Heart right ventricle (tissue), 16 donors: ENCODE measurements at regions not wholly inside any gene's neighbourhood (a gene's known extent, or its start where the extent isn't known, plus 50 kb on each side); places are given as distances from the start of the nearest gene placed in this dataset.

Experiments
- ATAC-seq, 8 donors: fragments of 200-7000 bp; cut with Tn5 transposase; one replicate each; pipeline ENCODE4 v1.9.1; 2020; ENCODE audit warnings: mild to moderate bottlenecking in 8 of 8, moderate library complexity in 8 of 8, moderate number of reproducible peaks in 1 of 8
- DNase-seq, 2 donors: peaks; one replicate each; pipeline ENCODE4 v3.0.0-alpha.2; 2020
- H3K27ac ChIP-seq, 10 donors: fragments of 200-600 bp; sonication (generic) in 2 of 10; one replicate each; pipeline versions ENCODE4 v1.5.0 to v1.8.0; 2020 to 2022; ENCODE audit warnings: mild to moderate bottlenecking in 3 of 10
- H3K27me3 ChIP-seq, 7 donors: fragments of 200-600 bp; one replicate each; pipeline ENCODE4 v1.8.0; 2021 to 2022; ENCODE audit warnings: mild to moderate bottlenecking in 2 of 7
- H3K36me3 ChIP-seq, 9 donors: fragments of 200-600 bp; sonication (generic) in 1 of 9; one replicate each; pipeline versions ENCODE4 v1.5.0 to v1.8.0; 2020 to 2022; ENCODE audit warnings: mild to moderate bottlenecking in 2 of 9
- H3K4me1 ChIP-seq, 9 donors: fragments of 200-600 bp; sonication (generic) in 1 of 9; one replicate each; pipeline versions ENCODE4 v1.5.0 to v1.8.0; 2020 to 2022; ENCODE audit warnings: mild to moderate bottlenecking in 4 of 9
- H3K4me3 ChIP-seq, 10 donors: fragments of 200-600 bp; sonication (generic) in 2 of 10; one replicate each; pipeline versions ENCODE4 v1.5.0 to v1.8.0; 2020 to 2022; ENCODE audit warnings: mild to moderate bottlenecking in 7 of 10, moderate library complexity in 2 of 10
- H3K9me3 ChIP-seq, 11 donors: fragments of 200-600 bp in 10 of 11; sonication (generic) in 2 of 11; one replicate each; pipeline versions ENCODE4 v1.5.0 to v1.8.0; 2013 to 2022; ENCODE audit warnings: mild to moderate bottlenecking in 2 of 11, control low read depth in 1 of 11, moderate library complexity in 1 of 11
- CTCF ChIP-seq, 9 donors: fragments of 200-600 bp; sonication (generic) in 2 of 9; IDR thresholded peaks; one replicate each; pipeline versions ENCODE4 v1.5.0 to v1.8.0; 2021 to 2022; ENCODE audit warnings: antibody characterized with exemption in 9 of 9, mild to moderate bottlenecking in 5 of 9, moderate library complexity in 1 of 9
- WGBS, 2 donors: extraction: QIAGEN DNeasy Blood & Tissue Kit; methylation state at CpG; one replicate each; pipeline ENCODE4 v1.1.7; 2013; ENCODE audit warnings: inconsistent platforms in 1 of 2; 5-methylcytosine and 5-hydroxymethylcytosine counted together
- intact Hi-C, 10 donors: fragments of 100-400 bp; cut with DNase I; formaldehyde crosslinking; loops; one replicate each; pipeline versions ENCODE4 v1.11.1 to v1.14.2; 2022
- donor health status: Arrhythmogenic right ventricular cardiomyopathy.
- donor health status: ischemic (EF 13 %, LVEDD 7.1; RV severe dilation, severe dysfunction).
- donor health status: healthy with polysubstance abuse.
- donor health status: DM: no; HTN: yes; CAD: no.
- donor health status: DM: no; HTN: no; CAD: no.
- donor health status: ischemic (EF 25% LVEDD 6.9; RV normal size, moderate dysfunction).
- donor health status: ischemic (EF 25% LVEDD 5.7; RV mildly dilated, moderate dysfunction).
- donor health status: healthy.
- donor health status: DM: yes; HTN: yes; CAD: no.
- donor health status: Ischemic cardiomyopathy.
- donor health status: ischemic (EF 35%, LVEDD 5.7; RV mildly dilated, moderate dysfunction).
- donor health status: nonischemic (EF 11% LVEDD 7.7; RV severe dilation, severe dysfunction).
- donor health status: DM: yes; HTN: yes; CAD: no.
- donor health status: PGD.
- donor health status: ischemic (EF 29% LVEDD 5.4; RV normal size, mild dysfunction).
- donor health status: nonischemic (EF 23%, LVEDD 6.1; RV moderate dilation, normal function).

GRCh38 chr18:39486268-39486667 lies 1920.7 kb upstream of the CELF4 start:
- Histone ChIP-seq H3K36me3 (no peaks in the 10 kb centered on the region), H3K4me3 (no peak overlapping the region), H3K27me3 (no peaks in the 10 kb centered on the region), H3K9me3 (peaks cover 0 to 3% (median 0%) of the 10 kb centered on the region in 11 donors), H3K27ac (no peak overlapping the region), H3K4me1 (no peaks in the 10 kb centered on the region)
- DNase-seq = no peak
- intact Hi-C loops = no loop called here
- 88% methylated on average over 3 of the region's 3 CpGs for WGBS, 2 donors
- no peak for TF ChIP-seq CTCF (IDR thresholded peaks at IDR 0.05)
- ATAC-seq = no peak

GRCh38 chr18:39485696-39486095 lies 1920.1 kb upstream of the CELF4 start:
- no peak overlapping the region for H3K27ac ChIP-seq
- no peak for TF ChIP-seq CTCF (IDR thresholded peaks at IDR 0.05)
- ATAC-seq (no peak), DNase-seq (no peak)
- WGBS, 2 donors = 39 to 60% methylated on average over 1 of the region's 1 CpG
- intact Hi-C loops = no loop called here
- H3K36me3 ChIP-seq = no peaks in the 10 kb centered on the region
- no peak overlapping the region for H3K4me3 ChIP-seq
- peaks cover 0 to 3% (median 0%) of the 10 kb centered on the region in 11 donors for H3K9me3 ChIP-seq
- no peaks in the 10 kb centered on the region for H3K4me1 ChIP-seq
- H3K27me3 ChIP-seq = no peaks in the 10 kb centered on the region

- Histone ChIP-seq H3K27ac (no peak overlapping the region), H3K27me3 (no peaks in the 10 kb centered on the region), H3K9me3 (peaks cover 0 to 3% (median 0%) of the 10 kb centered on the region in 11 donors), H3K4me3 (no peak overlapping the region), H3K4me1 (no peaks in the 10 kb centered on the region), H3K36me3 (no peaks in the 10 kb centered on the region)
- TF ChIP-seq CTCF (IDR thresholded peaks at IDR 0.05) = no peak
- ATAC-seq (no peak), DNase-seq (no peak)
- intact Hi-C loops = no loop called here
- 79 to 86% methylated on average over 4 of the region's 4 CpGs for WGBS, 2 donors
Observed at GRCh38 chr18:39481281-39481680, 1915.7 kb upstream of the CELF4 start.

GRCh38 chr18:39480494-39481195 lies 1915.0 kb upstream of the CELF4 start:
- no peaks in the 10 kb centered on the region for H3K36me3 ChIP-seq
- 71 to 83% methylated on average over 4 of the region's 4 CpGs for WGBS, 2 donors
- peaks cover 0 to 3% (median 0%) of the 10 kb centered on the region in 11 donors for H3K9me3 ChIP-seq
- TF ChIP-seq CTCF (IDR thresholded peaks at IDR 0.05) = no peak
- no peak overlapping the region for H3K27ac ChIP-seq
- no peaks in the 10 kb centered on the region for H3K27me3 ChIP-seq
- no peak overlapping the region for H3K4me3 ChIP-seq
- intact Hi-C loops = no loop called here
- no peaks in the 10 kb centered on the region for H3K4me1 ChIP-seq
- DNase-seq (no peak), ATAC-seq (no peak)
